GM12878 (cell line): ENCODE measurements at regions not wholly inside any gene's neighbourhood (a gene's known extent, or its start where the extent isn't known, plus 50 kb on each side); places are given as distances from the start of the nearest gene placed in this dataset.

ENCODE experiments used
- ATAC-seq: fragments of 200-7000 bp; cut with Tn5 transposase; 3 replicates; pipeline ENCODE4 v1.9.1; 2020; ENCODE audit warnings: mild to moderate bottlenecking, moderate library complexity
- BruUV-seq: library from RNA; stranded (reverse); fragments of 400-500 nt; replicated peaks from 2 replicates; lab custom pipeline; 2021; lab: Mats Ljungman, UMichigan
- CTCF ChIA-PET: fragments of 300-600 bp; sonication (Branson Sonifier 250); formaldehyde crosslinking; extraction: SDS; loops from one replicate; lab custom pipeline; 2021; ENCODE audit warnings: inconsistent platforms; lab: Yijun Ruan, JAX
- POLR2A ChIA-PET: fragments of 350-600 bp; formaldehyde crosslinking; extraction: SDS; loops from one replicate; lab custom pipeline; 2021; ENCODE audit warnings: inconsistent platforms; lab: Charles Lee
- RAD21 ChIA-PET: fragments of 300-600 bp; sonication (Branson Sonifier 250); formaldehyde crosslinking; loops from one replicate; lab custom pipeline; 2023; ENCODE audit warnings: antibody characterized with exemption; ENCODE audit not compliant: unreplicated experiment; lab: Charles Lee
- SMC1A ChIA-PET: fragments of 300-600 bp; sonication (Branson Sonifier 250); formaldehyde crosslinking; loops from one replicate; lab custom pipeline; 2023; ENCODE audit not compliant: unreplicated experiment, uncharacterized antibody; lab: Charles Lee
- DNase-seq: peaks from one replicate; pipeline ENCODE4 v3.0.0-alpha.2; 2011; ENCODE audit warnings: low read depth, low spot score
- FAIRE-seq: peaks from 3 replicates; lab custom pipeline; 2011; peaks lifted over from hg19 to GRCh38; lab: Jason Lieb, UNC
- H2AFZ ChIP-seq: 2 replicates; pipeline ENCODE4 v1.6.0; 2011; ENCODE audit warnings: low read depth, low read length, control low read depth; ENCODE audit not compliant: control insufficient read depth
- H3K27ac ChIP-seq: 2 replicates; pipeline ENCODE4 v1.5.1; 2011; ENCODE audit warnings: control low read depth; ENCODE audit not compliant: control insufficient read depth, insufficient read depth
- H3K27me3 ChIP-seq, 2 experiments: replicated peaks in 1 of 2; 2 replicates each; pipeline versions ENCODE4 v1.6.0 to v1.6.1; 2011; ENCODE audit warnings: low read length in 1 of 2; ENCODE audit not compliant: control insufficient read depth in 2 of 2, insufficient read depth in 2 of 2
- H3K36me3 ChIP-seq, 2 experiments: 2 replicates each; pipeline ENCODE4 v1.5.1; 2011; ENCODE audit warnings: low read length in 1 of 2; ENCODE audit not compliant: control insufficient read depth in 2 of 2, insufficient read depth in 2 of 2
- H3K4me1 ChIP-seq: 2 replicates; pipeline ENCODE4 v1.6.1; 2011; ENCODE audit warnings: mild to moderate bottlenecking, low read length, moderate library complexity, mixed read lengths; ENCODE audit not compliant: control insufficient read depth, insufficient read depth
- H3K4me2 ChIP-seq: 2 replicates; pipeline ENCODE4 v1.6.0; 2011; ENCODE audit warnings: control low read depth; ENCODE audit not compliant: control insufficient read depth, insufficient read depth
- H3K4me3 ChIP-seq: fragments of 200-600 bp; sonication (generic); 2 replicates; pipeline ENCODE4 v1.5.1; 2016
- H3K79me2 ChIP-seq: 2 replicates; pipeline ENCODE4 v1.6.0; 2011; ENCODE audit warnings: low read length; ENCODE audit not compliant: control insufficient read depth, insufficient read depth
- H3K9ac ChIP-seq: 2 replicates; pipeline ENCODE4 v1.8.0; 2011; ENCODE audit warnings: low read length, control low read depth, mixed read lengths; ENCODE audit not compliant: control insufficient read depth, insufficient read depth
- H3K9me3 ChIP-seq: replicated peaks from 3 replicates; pipeline ENCODE4 v1.5.1; 2011; ENCODE audit warnings: mild to moderate bottlenecking, low read length; ENCODE audit not compliant: control insufficient read depth, insufficient read depth
- H4K20me1 ChIP-seq: 2 replicates; pipeline ENCODE4 v1.6.0; 2011; ENCODE audit not compliant: control insufficient read depth, insufficient read depth
- ATF7 ChIP-seq: fragments of 450-650 bp; IDR thresholded peaks from 2 replicates; pipeline ENCODE4 v1.6.1; 2016; ENCODE audit warnings: low read depth, mild to moderate bottlenecking
- CBX3 ChIP-seq: fragments of 200-600 bp; sonication (generic); IDR thresholded peaks from 2 replicates; pipeline ENCODE4 v1.6.1; 2016; ENCODE audit warnings: low read depth, borderline replicate concordance
- E4F1 ChIP-seq: fragments of 450-650 bp; IDR thresholded peaks from 2 replicates; pipeline ENCODE4 v1.6.1; 2018; ENCODE audit warnings: borderline replicate concordance, mild to moderate bottlenecking; ENCODE audit not compliant: partially characterized antibody
- HDAC6 ChIP-seq: fragments of 200-600 bp; sonication (generic); IDR thresholded peaks from one replicate; pipeline ENCODE4 v1.8.0; 2017; ENCODE audit warnings: antibody characterized with exemption; ENCODE audit not compliant: unreplicated experiment
- IKZF2 ChIP-seq, 2 experiments: fragments of 450-650 bp; IDR thresholded peaks; 2 replicates each; pipeline ENCODE4 v1.6.1; 2017; ENCODE audit warnings: mild to moderate bottlenecking in 2 of 2, moderate library complexity in 2 of 2
- KDM1A ChIP-seq: fragments of 200-600 bp; sonication (generic); IDR thresholded peaks from 2 replicates; pipeline ENCODE4 v1.6.1; 2016; ENCODE audit warnings: borderline replicate concordance
- MTA3 ChIP-seq: IDR thresholded peaks from 2 replicates; pipeline ENCODE4 v1.6.1; 2012; ENCODE audit warnings: low read length, inconsistent platforms, borderline replicate concordance
- NFYA ChIP-seq: IDR thresholded peaks from 2 replicates; pipeline ENCODE4 v1.6.1; 2011; ENCODE audit warnings: low read depth, mild to moderate bottlenecking, low read length, improper control_type of control experiment, borderline replicate concordance
- PAX8 ChIP-seq: fragments of 450-650 bp; IDR thresholded peaks from 2 replicates; pipeline ENCODE4 v1.6.1; 2017; ENCODE audit warnings: mild to moderate bottlenecking, moderate library complexity
- PML ChIP-seq: IDR thresholded peaks from 2 replicates; pipeline ENCODE4 v1.6.1; 2012; ENCODE audit warnings: low read length, inconsistent platforms
- RBBP5 ChIP-seq: fragments of 200-600 bp; sonication (generic); conservative IDR thresholded peaks from 2 replicates; pipeline ENCODE4 v1.6.1; 2016
- RCOR1 ChIP-seq: conservative IDR thresholded peaks from 2 replicates; pipeline ENCODE4 v1.6.1; 2012; ENCODE audit warnings: low read depth, low read length, improper control_type of control experiment
- SIX5 ChIP-seq: IDR thresholded peaks from 2 replicates; pipeline ENCODE4 v1.6.1; 2011; ENCODE audit warnings: mild to moderate bottlenecking, low read depth, low read length, moderate library complexity; ENCODE audit not compliant: severe bottlenecking
- TBL1XR1 ChIP-seq: IDR thresholded peaks from 2 replicates; pipeline ENCODE4 v1.6.1; 2012; ENCODE audit warnings: low read depth, low read length, improper control_type of control experiment
- USF2 ChIP-seq: IDR thresholded peaks from 2 replicates; pipeline ENCODE4 v1.6.1; 2011; ENCODE audit warnings: low read depth, low read length, improper control_type of control experiment, borderline replicate concordance
- ZNF217 ChIP-seq: fragments of 450-650 bp; IDR thresholded peaks from 2 replicates; pipeline ENCODE4 v1.6.1; 2017; ENCODE audit warnings: antibody characterized with exemption, mild to moderate bottlenecking
- ZNF687 ChIP-seq: fragments of 450-650 bp; IDR thresholded peaks from 2 replicates; pipeline ENCODE4 v1.6.1; 2017; ENCODE audit warnings: mild to moderate bottlenecking, moderate library complexity
- WGBS: methylation state at CpG from one replicate; pipeline ENCODE4 v1.1.6; 2016; ENCODE audit warnings: low lambda C conversion rate; ENCODE audit not compliant: insufficient replicate concordance, insufficient coverage; ENCODE audit errors: missing lambda C conversion rate; 5-methylcytosine and 5-hydroxymethylcytosine counted together
- in situ Hi-C: fragments of 300-500 bp; cut with MboI; formaldehyde crosslinking; loops from 9 replicates; pipeline ENCODE4 v1.14.3; 2018; ENCODE audit warnings: mixed read lengths
- intact Hi-C: fragments of 100-400 bp; cut with micrococcal nuclease; formaldehyde crosslinking; loops from one replicate; pipeline ENCODE4 v1.14.2; 2022; ENCODE audit not compliant: unreplicated experiment

- TF ChIP-seq E4F1 (no peak), RCOR1 (no peak), ZNF687 (no peak), ATF7 (no peak), TBL1XR1 (no peak), HDAC6 (no peak)
Observed at GRCh38 chr4:156242390-156242789, 288.7 kb upstream of the CTSO start (continued).

- no peak overlapping the region for H2AFZ ChIP-seq
- no peak overlapping the region for H3K27ac ChIP-seq
- no peak for FAIRE-seq
- WGBS, result 0% methylated on average over 2 of the region's 2 CpGs
- H3K36me3 ChIP-seq, result no peaks in the 10 kb centered on the region
- H3K4me2 ChIP-seq, result no peak overlapping the region
- H3K79me2 ChIP-seq, result no peaks in the 10 kb centered on the region
- no peak overlapping the region for H3K9ac ChIP-seq
- no peaks in the 10 kb centered on the region for H3K4me1 ChIP-seq
- H4K20me1 ChIP-seq, result no peaks in the 10 kb centered on the region
- TF ChIP-seq KDM1A (no peak), CBX3 (no peak), PML (no peak), SIX5 (no peak), ZNF217 (no peak), MTA3 (no peak), USF2 (no peak), PAX8 (no peak), IKZF2 (IDR thresholded peaks at IDR 0.05) (no peak), NFYA (no peak), ATF7 (no peak), RBBP5 (no peak)
- RAD21 ChIA-PET, result no interaction called here
- no TSS peak for BruUV-seq
- no peak overlapping the region for H3K4me3 ChIP-seq
- POLR2A ChIA-PET, result no interaction called here
- no peaks in the 10 kb centered on the region for H3K9me3 ChIP-seq
- CTCF ChIA-PET, result interaction anchor here (0.9 kb wide), 1 partner anchor 10 kb away, joined by 4 read pairs; no protein-coding TSS in a partner anchor
- ATAC-seq, result no peak
- SMC1A ChIA-PET, result no interaction called here
- in situ Hi-C loops, result no loop called here
- DNase-seq, result no peak
- intact Hi-C loops, result no loop called here
- no peaks in the 10 kb centered on the region for H3K27me3 ChIP-seq
Observed at GRCh38 chr4:156241896-156242295, 288.2 kb upstream of the CTSO start.
